DMS 273 treated with DMSO at 0.1 percent for 48 hours (cell line): ENCODE measurements at regions not wholly inside any gene's neighbourhood (a gene's known extent, or its start where the extent isn't known, plus 50 kb on each side); places are given as distances from the start of the nearest gene placed in this dataset.

Source experiments
- DNase-seq: peaks from one replicate; lab custom pipeline; 2025; lab: John Stamatoyannopoulos, UW

- no peak for DNase-seq
Measured at GRCh38 chr18:67650686-67651385, 134.3 kb upstream of the DSEL start.

- DNase-seq, result no peak
Measured at GRCh38 chr18:67646890-67647289, 130.4 kb upstream of the DSEL start.

GRCh38 chr18:67644226-67644625, 127.7 kb upstream of the DSEL start:
- no peak for DNase-seq

GRCh38 chr18:67639872-67640271, 123.4 kb upstream of the DSEL start:
- DNase-seq, result no peak

GRCh38 chr18:67636597-67637385, 120.3 kb upstream of the DSEL start:
- no peak for DNase-seq

GRCh38 chr18:67634631-67635338, 118.3 kb upstream of the DSEL start:
- DNase-seq, result no peak

- DNase-seq, result no peak
Measured at GRCh38 chr18:67633939-67634338, 117.4 kb upstream of the DSEL start.

- DNase-seq, result no peak
Measured at GRCh38 chr18:67621906-67622305, 105.4 kb upstream of the DSEL start.

GRCh38 chr18:67621049-67621713, 104.7 kb upstream of the DSEL start:
- no peak for DNase-seq

- DNase-seq, result peak; percentile 10
Measured at GRCh38 chr18:67618061-67618460, 101.5 kb upstream of the DSEL start.

- DNase-seq, result no peak
Measured at GRCh38 chr18:67615876-67616275, 99.4 kb upstream of the DSEL start.

GRCh38 chr18:67613731-67614130, 97.2 kb upstream of the DSEL start:
- DNase-seq, result no peak

GRCh38 chr18:67612281-67612680, 95.8 kb upstream of the DSEL start:
- no peak for DNase-seq

- DNase-seq, result no peak
Measured at GRCh38 chr18:67608615-67609273, 92.2 kb upstream of the DSEL start.

GRCh38 chr18:67608191-67608590, 91.7 kb upstream of the DSEL start:
- no peak for DNase-seq

GRCh38 chr18:67600181-67601180, 84.0 kb upstream of the DSEL start:
- no peak for DNase-seq

GRCh38 chr18:67599277-67599676, 82.8 kb upstream of the DSEL start:
- DNase-seq, result no peak

GRCh38 chr18:67597759-67598158, 81.2 kb upstream of the DSEL start:
- DNase-seq, result no peak

- DNase-seq, result no peak
Measured at GRCh38 chr18:67596003-67596402, 79.5 kb upstream of the DSEL start.

GRCh38 chr18:67590571-67591141, 74.1 kb upstream of the DSEL start:
- no peak for DNase-seq
